Adrenal gland (tissue), 9 donors: ENCODE measurements at regions not wholly inside any gene's neighbourhood (a gene's known extent, or its start where the extent isn't known, plus 50 kb on each side); places are given as distances from the start of the nearest gene placed in this dataset.

ENCODE experiments used
- DNase-seq, 7 donors: peaks; one replicate each; pipeline ENCODE4 v3.0.0-alpha.2; 2019 to 2020
- H3K27ac ChIP-seq, 5 donors: fragments of 200-600 bp; sonication (generic) in 4 of 5; 1 replicate in 3 of 5; 2 replicates in 2 of 5; pipeline versions ENCODE4 v1.5.1 to v1.8.0; 2016 to 2020; ENCODE audit warnings: mild to moderate bottlenecking in 1 of 5
- H3K27me3 ChIP-seq: fragments of 200-600 bp; 2 replicates; pipeline ENCODE4 v1.8.0; 2021
- H3K36me3 ChIP-seq, 2 donors: fragments of 200-600 bp; replicated peaks in 1 of 2; 1 replicate in 1 of 2; 2 replicates in 1 of 2; pipeline versions ENCODE4 v1.5.1 to v1.8.0; 2018 to 2022
- H3K4me1 ChIP-seq, 2 donors: fragments of 200-600 bp; replicated peaks in 1 of 2; 1 replicate in 1 of 2; 2 replicates in 1 of 2; pipeline versions ENCODE4 v1.5.1 to v1.8.0; 2018 to 2021
- H3K4me3 ChIP-seq, 4 donors: fragments of 200-600 bp; sonication (generic) in 3 of 4; one replicate each; pipeline ENCODE4 v1.5.1; 2016 to 2018
- H3K9me3 ChIP-seq, 3 donors: fragments of 200-600 bp; sonication (generic) in 1 of 3; replicated peaks in 1 of 3; 1 replicate in 2 of 3; 2 replicates in 1 of 3; pipeline versions ENCODE4 v1.5.1 to v1.8.0; 2016 to 2021
- CTCF ChIP-seq, 6 experiments: fragments of 450-650 bp in 4 of 6; fragments of 200-600 bp in 2 of 6; sonication (generic) in 1 of 6; IDR thresholded peaks; 1 replicate in 5 of 6; 2 replicates in 1 of 6; pipeline versions ENCODE4 v1.5.1 to v1.8.0; 2016 to 2021; ENCODE audit warnings: antibody characterized with exemption in 6 of 6, mild to moderate bottlenecking in 2 of 6, moderate library complexity in 1 of 6
- POLR2A ChIP-seq, 2 donors: fragments of 450-650 bp; IDR thresholded peaks; one replicate each; pipeline ENCODE4 v1.6.1; 2017; ENCODE audit warnings: antibody characterized with exemption in 2 of 2, mild to moderate bottlenecking in 2 of 2, moderate library complexity in 1 of 2
- WGBS, 4 donors: extraction: QIAGEN DNeasy Blood & Tissue Kit in 2 of 4; methylation state at CpG; one replicate each; pipeline versions ENCODE4 v1.1.5 to v1.1.7; 2013 to 2017; 5-methylcytosine and 5-hydroxymethylcytosine counted together
- intact Hi-C, 2 donors: fragments of 100-400 bp; cut with DNase I; formaldehyde crosslinking; loops; one replicate each; pipeline versions ENCODE4 v1.14.1 to v1.15.0; 2022 to 2023
- donor health status: healthy with polysubstance abuse.
- donor health status: Bipolar disorder and iron deficiency.
- donor health status: DM: yes; HTN: yes; CAD: no.
- donor health status: DM: no; HTN: no; CAD: no.
- donor health status: DM: no; HTN: no; CAD: no.

- intact Hi-C loops = no loop called here
- 80 to 88% (median 86%) methylated on average over 10 of the region's 10 CpGs for WGBS, 4 donors
- H3K27ac ChIP-seq = no peak overlapping the region
Measured at GRCh38 chr17:83150369-83151055, 71.1 kb downstream of the METRNL start.

DNA sequence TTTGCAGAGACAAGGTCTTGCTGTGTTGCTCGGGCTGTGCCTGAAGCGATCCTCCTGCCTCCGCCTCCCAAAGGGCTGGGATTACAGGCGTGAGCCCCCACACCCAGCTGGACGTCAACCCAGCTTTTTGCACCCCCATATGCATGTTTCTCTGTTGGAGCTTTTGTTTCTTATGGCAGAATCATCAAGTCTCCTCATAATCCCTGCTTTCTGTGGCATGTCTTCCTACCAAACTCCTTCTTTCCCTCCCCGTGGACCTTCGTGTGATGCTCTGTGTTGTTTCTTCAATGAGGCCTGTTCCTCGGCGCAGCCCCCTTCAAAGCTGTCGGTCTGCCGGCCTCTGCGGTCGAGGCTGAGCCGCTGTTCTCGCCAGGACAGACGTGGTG lies 71.6 kb downstream of the METRNL start:
- no peak for DNase-seq
- TF ChIP-seq POLR2A (IDR thresholded peaks at IDR 0.05) (no peak), CTCF (IDR thresholded peaks at IDR 0.05) (no peak)
- Histone ChIP-seq H3K4me1 (no peaks in the 10 kb centered on the region), H3K36me3 (no peaks in the 10 kb centered on the region), H3K4me3 (no peak overlapping the region), H3K27ac (no peak overlapping the region), H3K9me3 (no peaks in the 10 kb centered on the region), H3K27me3 (no peaks in the 10 kb centered on the region)
- intact Hi-C loops = no loop called here
- 73 to 87% (median 83%) methylated on average over 16 of the region's 16 CpGs for WGBS, 4 donors

More at GRCh38 chr17:83150369-83151055, 71.1 kb downstream of the METRNL start:
- Histone ChIP-seq H3K4me1 (no peaks in the 10 kb centered on the region), H3K27me3 (no peaks in the 10 kb centered on the region), H3K9me3 (no peaks in the 10 kb centered on the region), H3K36me3 (no peaks in the 10 kb centered on the region), H3K4me3 (no peak overlapping the region)
- TF ChIP-seq POLR2A (IDR thresholded peaks at IDR 0.05) (no peak), CTCF (IDR thresholded peaks at IDR 0.05) (no peak)
- no peak for DNase-seq

DNA sequence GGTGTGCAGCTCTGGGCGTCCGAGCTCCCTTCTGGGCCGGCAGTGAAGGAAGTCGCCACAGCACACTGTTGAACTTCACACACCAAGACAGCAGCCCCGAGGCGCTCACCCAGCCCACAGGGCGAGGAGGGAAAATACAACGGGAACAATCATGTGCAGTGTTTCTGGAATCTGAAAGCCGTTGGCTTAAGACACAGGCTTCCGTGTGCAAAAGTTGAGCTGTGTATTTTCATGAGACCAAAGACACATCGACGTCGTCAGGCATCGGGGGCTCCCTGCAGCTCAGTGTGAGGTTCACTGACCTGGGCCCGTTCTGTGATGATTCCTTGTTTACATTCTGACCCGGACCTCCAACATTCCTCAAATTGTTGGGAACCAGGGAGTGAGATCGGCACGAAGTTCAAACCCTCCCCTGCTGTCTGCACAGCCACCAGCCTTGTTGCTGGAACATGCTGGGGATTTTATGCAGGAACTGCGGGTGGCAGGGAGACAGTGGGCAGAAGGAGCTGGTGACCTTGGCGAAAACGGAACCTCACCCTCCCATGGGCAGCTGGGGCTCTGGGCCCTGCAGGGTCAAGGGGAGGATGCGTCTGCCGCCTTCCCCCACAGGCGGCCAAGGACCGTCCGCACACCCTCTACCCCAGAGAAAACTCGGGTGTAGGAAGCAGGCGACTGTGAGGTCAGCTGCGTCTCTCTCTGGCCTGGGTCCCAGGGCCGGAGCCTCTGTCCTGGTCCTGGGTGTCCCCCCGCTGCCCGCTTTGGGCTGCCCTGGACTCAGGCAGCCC lies 72.2 kb downstream of the METRNL start:
- DNase-seq = peak in 1 of 7 donors; percentile 17

More for the DNA sequence above, 72.2 kb downstream of the METRNL start:
- H3K9me3 ChIP-seq = no peaks in the 10 kb centered on the region
- intact Hi-C loops = no loop called here
- no peak for TF ChIP-seq CTCF (IDR thresholded peaks at IDR 0.05)
- no peak for TF ChIP-seq POLR2A (IDR thresholded peaks at IDR 0.05)
- H3K27me3 ChIP-seq = no peaks in the 10 kb centered on the region
- no peaks in the 10 kb centered on the region for H3K36me3 ChIP-seq
- H3K27ac ChIP-seq = no peak overlapping the region
- no peaks in the 10 kb centered on the region for H3K4me1 ChIP-seq
- no peak overlapping the region for H3K4me3 ChIP-seq
- WGBS, 4 donors = 66 to 74% (median 69%) methylated on average over 22 to 32 of the region's 32 CpGs
